NCI-H2107 treated with DMSO at 0.1 percent for 48 hours (cell line): ENCODE measurements at regions not wholly inside any gene's neighbourhood (a gene's known extent, or its start where the extent isn't known, plus 50 kb on each side); places are given as distances from the start of the nearest gene placed in this dataset.
"Not testable (repeated sequence)": the region's sequence is repeated elsewhere in the genome, so short reads cannot be mapped to it uniquely, and the experiment has no call there.

ENCODE experiments used
- DNase-seq: peaks from one replicate; lab custom pipeline; 2025; ENCODE audit not compliant: unreplicated experiment; lab: John Stamatoyannopoulos, UW

GRCh38 chr5:18745988-18746615 lies 1111.8 kb downstream of the TAF11L14 start:
- DNase-seq, result peak; percentile 53

- no peak for DNase-seq
These were observed 1115.5 kb downstream of the TAF11L14 start for GRCh38 chr5:18749763-18750162.

- no peak for DNase-seq
These were observed 1118.1 kb downstream of the TAF11L14 start for GRCh38 chr5:18752317-18752716.

DNA sequence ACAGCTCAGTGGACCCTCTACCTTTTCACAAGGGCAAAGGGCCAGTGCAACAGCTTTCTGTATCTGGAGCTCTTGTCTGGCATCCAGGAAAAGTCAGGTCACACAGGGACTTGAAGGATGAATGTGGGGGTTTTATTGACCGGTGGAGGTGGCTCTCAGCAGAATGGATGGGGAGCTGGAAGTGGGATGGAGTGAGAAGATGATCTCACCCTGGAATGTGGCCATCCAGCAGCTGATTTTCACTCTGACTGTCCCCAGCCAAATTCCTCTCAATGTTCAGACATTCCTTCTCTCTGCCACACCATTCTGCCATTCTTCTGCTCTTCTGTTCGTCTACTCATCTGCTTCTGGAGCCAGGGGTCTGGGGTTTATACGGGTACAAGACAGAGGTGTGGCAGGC lies 1119.9 kb downstream of the TAF11L14 start:
- no peak for DNase-seq

GRCh38 chr5:18761801-18762200 lies 1127.5 kb downstream of the TAF11L14 start:
- DNase-seq, result no peak

- DNase-seq, result no peak
These were observed 1129.9 kb downstream of the TAF11L14 start for GRCh38 chr5:18764161-18764560.

DNA sequence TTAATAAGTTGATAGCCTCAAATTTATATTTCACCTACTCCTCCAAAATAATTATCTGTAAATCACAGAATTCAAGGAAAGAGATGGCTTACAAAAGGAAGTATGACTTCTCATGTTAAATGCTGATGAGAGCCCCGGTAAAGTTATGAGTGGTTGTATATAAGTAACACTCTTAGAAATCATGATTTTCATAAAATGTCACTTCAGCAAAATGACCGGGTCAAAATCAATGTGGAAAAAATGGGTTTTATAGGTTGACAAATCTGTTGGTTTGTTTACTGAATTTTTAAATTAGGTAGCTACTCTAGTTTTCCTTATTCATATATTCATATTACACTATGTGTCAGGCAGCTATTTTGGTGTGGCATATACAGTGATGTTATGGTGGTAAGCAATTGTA lies 1131.0 kb downstream of the TAF11L14 start:
- no peak for DNase-seq

DNA sequence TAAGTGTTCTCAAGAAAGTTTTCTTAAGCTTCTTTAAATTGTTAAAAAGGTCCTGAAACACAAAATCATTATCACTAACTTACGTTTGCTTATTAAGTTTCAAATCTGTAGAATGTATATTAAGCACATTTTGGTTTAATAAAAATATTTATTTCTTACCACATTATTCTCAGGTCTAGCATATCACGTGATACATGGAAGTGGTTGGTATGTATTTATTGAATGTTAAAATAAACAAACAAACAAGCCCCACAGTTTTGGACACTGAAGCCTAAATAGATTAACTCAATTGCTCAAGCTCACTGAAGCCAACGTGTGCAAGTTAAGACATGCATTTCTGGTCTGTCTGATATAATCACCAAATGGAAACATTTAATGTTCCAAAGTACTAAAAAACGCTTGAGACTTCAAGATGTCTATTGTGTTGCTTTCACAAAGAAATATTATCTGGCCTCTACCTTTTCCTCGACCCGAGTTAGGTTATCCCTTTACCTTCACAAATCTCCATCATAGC lies 1136.9 kb downstream of the TAF11L14 start:
- no peak for DNase-seq

DNA sequence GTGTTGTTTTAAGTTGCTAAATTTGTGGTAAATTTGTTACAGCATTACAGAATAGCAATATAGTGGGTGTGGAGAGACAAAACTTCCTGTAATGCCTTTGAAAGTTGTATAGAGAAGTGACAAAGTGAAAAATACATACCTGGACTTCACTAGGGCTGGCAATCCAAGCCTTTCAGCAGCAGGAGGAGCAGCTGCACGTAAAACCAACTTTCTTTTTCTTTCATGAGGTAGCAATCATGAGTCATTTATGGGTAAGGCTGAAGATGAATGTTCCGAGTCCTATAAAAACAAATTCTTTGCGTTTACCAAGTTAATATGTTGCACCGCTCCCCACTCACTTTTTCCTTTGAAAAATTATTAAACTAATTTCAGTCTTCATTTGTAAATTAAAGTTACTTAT lies 1138.2 kb downstream of the TAF11L14 start:
- DNase-seq, result no peak

- DNase-seq, result no peak
These were observed 1144.0 kb downstream of the TAF11L14 start for GRCh38 chr5:18778225-18778624.

DNA sequence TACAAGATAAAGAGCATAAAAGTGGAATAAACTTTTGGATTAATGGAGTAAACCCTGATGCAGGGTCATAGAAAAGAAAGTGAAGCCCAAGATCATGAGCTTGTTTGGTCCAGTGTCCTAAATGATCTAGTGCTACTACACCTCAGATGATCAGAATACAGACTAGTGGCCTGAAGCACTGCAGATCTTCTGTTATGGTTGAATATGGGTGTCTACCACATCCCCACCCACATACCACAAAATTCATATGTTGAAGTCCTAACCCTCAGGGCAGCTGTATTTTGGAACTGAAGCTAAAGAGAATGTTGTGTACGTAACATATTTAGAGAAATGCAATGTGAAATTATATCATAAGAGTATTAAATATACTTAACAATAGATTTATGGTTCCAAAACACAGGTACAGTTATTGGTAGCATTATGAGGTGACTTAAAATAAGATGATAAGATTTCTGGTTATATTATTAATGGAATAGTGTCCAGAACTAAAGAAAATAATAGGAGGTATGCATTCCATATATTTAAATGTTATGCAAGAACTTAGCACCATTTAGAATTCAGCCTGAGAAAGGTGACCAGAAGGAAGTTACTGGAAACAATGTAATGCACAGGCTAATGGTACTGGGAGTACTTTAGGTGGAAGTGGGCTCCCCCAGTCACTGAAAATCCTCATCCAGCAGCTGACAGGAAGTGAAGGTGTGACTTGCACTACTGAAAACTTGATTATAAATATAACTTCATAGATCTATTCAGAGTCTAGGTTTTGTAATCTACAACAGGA lies 1155.1 kb downstream of the TAF11L14 start:
- DNase-seq, result no peak

DNA sequence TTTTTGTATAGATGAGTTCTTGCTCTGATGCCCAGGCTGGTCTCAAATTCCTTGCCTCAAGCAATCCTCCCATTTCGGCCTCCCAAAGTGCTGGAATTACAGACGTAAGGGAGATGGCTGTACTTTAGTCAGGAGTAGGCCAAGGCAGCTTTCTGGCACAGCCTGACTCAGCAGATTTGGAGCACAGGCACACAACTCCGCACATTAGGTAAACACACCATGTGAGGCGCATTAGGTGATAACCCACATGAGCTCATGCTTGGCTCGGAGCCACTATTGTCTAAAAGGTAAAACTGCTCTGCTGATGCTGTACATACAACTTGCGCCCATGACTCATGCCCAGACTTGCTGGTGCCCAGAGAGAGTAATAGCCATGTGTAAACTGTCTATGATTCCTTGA lies 1157.9 kb downstream of the TAF11L14 start:
- no peak for DNase-seq

DNA sequence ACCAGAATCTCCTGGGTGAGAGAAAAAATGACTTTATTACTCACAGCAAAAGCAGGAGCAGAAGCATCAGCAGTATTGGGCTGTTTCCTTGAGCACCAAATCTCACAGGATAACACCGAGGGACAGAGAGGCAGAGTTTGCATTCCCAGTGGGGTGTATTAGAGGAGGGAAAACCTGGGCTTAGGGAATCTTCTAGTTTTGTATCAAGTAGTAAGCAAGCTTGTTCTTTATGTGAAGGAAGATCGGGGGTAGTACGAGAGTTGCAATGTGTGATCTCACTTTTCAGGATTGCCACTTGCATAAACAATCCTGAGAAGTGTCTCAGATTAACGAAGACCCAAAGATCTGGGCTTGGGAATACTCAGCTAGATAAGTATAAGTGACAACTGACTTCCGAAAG lies 1163.0 kb downstream of the TAF11L14 start:
- no peak for DNase-seq

GRCh38 chr5:18798058-18798457 lies 1163.8 kb downstream of the TAF11L14 start:
- no peak for DNase-seq

DNA sequence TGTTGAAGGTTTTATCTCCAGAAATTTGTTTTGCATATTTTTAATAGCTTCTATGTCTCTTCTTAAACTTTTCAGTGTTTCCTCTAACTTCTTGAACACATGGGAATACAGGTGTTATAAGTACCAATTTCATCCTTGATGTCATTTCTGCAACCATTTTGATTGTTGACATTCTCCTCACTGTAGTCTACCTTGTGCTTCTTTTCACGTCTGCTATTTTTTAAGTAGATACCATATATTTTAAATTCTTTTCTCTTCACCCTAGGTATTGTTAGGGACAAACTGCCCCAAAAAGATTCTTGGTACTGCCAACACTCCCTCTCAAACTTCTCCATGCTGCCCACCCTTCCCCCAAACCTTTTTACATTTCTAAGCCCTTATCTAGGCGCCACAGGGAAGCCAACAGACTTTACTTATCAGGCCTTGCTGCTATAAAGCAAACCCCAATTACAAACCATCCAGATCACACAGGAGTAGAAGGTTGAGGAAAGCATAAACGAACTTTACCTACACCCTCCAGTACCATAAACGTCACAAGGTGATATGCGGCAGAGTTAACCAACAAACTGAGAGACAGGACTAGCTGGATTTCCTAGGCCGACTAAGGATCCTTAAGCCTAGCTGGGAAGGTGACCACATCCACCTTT lies 1165.3 kb downstream of the TAF11L14 start:
- no peak for DNase-seq

DNA sequence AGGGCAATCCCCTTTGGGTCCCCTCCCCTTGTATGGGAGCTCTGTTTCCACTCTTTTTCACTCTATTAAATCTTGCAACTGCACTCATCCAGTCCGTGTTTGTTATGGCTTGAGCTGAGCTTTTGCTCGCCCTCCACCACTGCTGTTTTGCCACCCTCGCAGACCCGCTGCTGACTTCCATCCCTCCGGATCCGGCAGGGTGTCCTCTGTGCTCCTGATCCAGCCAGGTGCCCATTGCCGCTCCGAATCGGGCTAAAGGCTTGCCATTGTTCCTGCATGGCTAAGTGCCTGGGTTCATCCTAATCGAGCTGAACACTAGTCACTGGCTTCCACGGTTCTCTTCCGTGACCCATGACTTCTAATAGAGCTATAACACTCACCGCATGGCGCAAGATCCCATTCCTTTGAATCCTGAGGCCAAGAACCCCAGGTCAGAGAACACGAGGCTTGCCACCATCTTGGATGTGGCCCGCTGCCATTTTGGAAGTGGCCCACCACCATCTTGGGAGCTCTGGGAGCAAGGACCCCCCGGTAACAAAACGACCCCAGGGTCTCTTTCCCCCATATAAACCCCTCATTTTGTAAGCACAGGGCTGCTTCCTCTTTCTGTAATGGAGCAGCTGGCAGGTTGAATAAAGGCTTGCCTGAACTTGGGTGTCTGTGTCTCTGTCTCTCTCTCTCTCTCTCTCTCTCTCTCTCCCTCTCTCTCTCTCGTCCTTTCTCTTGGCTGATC lies 1166.2 kb downstream of the TAF11L14 start:
- DNase-seq, result no peak

- DNase-seq, result not testable (repeated sequence)
These were observed 1167.2 kb downstream of the TAF11L14 start for GRCh38 chr5:18801413-18801812.

DNA sequence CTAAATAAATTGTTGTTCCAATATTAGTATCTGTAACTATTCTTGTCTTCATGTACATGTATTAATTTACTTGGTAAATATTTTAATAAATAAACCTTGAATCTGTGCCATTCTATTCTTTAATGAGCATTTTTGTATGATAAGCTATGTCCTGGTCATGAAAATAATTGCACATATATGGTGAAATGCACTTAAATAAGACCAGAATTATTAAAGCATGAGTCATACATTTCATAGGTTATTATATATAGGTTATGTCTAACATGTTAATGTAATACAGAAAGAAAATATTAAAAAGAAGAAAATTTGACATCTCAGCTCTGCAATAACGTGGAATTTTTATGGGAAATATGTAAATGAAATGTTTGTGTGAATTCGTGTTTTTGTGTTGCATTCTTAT lies 1168.1 kb downstream of the TAF11L14 start:
- no peak for DNase-seq

GRCh38 chr5:18805376-18805775 lies 1171.1 kb downstream of the TAF11L14 start:
- no peak for DNase-seq

- DNase-seq, result no peak
These were observed 1173.2 kb downstream of the TAF11L14 start for GRCh38 chr5:18807256-18808149.
